ENCODE measurements at regions not wholly inside any gene's neighbourhood (a gene's known extent, or its start where the extent isn't known, plus 50 kb on each side); places are given as distances from the start of the nearest gene placed in this dataset.

DNA sequence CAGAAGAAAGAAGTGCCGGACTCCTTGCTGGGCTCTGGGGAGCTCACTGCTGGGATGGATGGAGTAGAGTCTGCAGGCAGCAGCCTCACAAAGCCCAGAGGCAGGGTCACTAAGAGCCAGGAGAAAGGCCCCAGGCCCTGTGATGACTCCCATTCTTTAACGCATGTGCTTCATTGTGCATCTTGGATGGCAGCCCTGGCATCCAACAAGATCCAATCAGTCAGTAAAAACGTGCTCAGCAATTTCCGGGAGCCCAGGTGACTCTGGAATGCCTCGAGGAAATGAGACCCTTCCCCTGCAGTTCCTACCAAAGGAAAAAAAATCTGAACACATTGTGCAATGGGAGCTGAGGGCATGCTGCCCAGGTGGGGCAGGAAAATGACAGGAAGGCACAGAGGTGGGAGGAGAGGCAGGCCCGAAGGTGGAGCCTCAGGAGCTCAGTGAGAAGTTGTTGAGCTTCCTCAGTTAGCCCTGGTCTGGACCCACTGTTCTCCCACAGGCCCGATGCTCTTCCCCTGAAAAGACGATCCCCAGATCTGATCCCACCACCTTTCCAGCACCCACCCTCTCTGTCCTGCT lies 60.7 kb upstream of the TMEM72 start:
- TF ChIP-seq, protein P1, sequence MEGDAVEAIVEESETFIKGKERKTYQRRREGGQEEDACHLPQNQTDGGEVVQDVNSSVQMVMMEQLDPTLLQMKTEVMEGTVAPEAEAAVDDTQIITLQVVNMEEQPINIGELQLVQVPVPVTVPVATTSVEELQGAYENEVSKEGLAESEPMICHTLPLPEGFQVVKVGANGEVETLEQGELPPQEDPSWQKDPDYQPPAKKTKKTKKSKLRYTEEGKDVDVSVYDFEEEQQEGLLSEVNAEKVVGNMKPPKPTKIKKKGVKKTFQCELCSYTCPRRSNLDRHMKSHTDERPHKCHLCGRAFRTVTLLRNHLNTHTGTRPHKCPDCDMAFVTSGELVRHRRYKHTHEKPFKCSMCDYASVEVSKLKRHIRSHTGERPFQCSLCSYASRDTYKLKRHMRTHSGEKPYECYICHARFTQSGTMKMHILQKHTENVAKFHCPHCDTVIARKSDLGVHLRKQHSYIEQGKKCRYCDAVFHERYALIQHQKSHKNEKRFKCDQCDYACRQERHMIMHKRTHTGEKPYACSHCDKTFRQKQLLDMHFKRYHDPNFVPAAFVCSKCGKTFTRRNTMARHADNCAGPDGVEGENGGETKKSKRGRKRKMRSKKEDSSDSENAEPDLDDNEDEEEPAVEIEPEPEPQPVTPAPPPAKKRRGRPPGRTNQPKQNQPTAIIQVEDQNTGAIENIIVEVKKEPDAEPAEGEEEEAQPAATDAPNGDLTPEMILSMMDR (IDR thresholded peaks at IDR 0.05 in 2 of 3, conservative IDR thresholded peaks at IDR 0.05 in 1 of 3; ENCODE audit: insufficient read depth in 2 of 3, low read depth in 1 of 3, low read length in 3 of 3), result no peak
- TF ChIP-seq AFF4 (CRISPR knock-in tag; IDR thresholded peaks at IDR 0.05), result no peak
- TF ChIP-seq HDAC6 (IDR thresholded peaks at IDR 0.05; ENCODE audit: low read depth, low read length), result no peak
- TF ChIP-seq, protein P2, sequence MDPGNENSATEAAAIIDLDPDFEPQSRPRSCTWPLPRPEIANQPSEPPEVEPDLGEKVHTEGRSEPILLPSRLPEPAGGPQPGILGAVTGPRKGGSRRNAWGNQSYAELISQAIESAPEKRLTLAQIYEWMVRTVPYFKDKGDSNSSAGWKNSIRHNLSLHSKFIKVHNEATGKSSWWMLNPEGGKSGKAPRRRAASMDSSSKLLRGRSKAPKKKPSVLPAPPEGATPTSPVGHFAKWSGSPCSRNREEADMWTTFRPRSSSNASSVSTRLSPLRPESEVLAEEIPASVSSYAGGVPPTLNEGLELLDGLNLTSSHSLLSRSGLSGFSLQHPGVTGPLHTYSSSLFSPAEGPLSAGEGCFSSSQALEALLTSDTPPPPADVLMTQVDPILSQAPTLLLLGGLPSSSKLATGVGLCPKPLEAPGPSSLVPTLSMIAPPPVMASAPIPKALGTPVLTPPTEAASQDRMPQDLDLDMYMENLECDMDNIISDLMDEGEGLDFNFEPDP (CRISPR knock-in tag; IDR thresholded peaks at IDR 0.05), result no peak
- TF ChIP-seq, protein P3, sequence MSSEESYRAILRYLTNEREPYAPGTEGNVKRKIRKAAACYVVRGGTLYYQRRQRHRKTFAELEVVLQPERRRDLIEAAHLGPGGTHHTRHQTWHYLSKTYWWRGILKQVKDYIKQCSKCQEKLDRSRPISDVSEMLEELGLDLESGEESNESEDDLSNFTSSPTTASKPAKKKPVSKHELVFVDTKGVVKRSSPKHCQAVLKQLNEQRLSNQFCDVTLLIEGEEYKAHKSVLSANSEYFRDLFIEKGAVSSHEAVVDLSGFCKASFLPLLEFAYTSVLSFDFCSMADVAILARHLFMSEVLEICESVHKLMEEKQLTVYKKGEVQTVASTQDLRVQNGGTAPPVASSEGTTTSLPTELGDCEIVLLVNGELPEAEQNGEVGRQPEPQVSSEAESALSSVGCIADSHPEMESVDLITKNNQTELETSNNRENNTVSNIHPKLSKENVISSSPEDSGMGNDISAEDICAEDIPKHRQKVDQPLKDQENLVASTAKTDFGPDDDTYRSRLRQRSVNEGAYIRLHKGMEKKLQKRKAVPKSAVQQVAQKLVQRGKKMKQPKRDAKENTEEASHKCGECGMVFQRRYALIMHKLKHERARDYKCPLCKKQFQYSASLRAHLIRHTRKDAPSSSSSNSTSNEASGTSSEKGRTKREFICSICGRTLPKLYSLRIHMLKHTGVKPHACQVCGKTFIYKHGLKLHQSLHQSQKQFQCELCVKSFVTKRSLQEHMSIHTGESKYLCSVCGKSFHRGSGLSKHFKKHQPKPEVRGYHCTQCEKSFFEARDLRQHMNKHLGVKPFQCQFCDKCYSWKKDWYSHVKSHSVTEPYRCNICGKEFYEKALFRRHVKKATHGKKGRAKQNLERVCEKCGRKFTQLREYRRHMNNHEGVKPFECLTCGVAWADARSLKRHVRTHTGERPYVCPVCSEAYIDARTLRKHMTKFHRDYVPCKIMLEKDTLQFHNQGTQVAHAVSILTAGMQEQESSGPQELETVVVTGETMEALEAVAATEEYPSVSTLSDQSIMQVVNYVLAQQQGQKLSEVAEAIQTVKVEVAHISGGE (CRISPR knock-in tag; IDR thresholded peaks at IDR 0.05), result no peak
- TF ChIP-seq RBM17 (IDR thresholded peaks at IDR 0.05; ENCODE audit: borderline replicate concordance, low read depth, low read length), result no peak
- no peak for TF ChIP-seq KDM1A (IDR thresholded peaks at IDR 0.05)
- no peak for TF ChIP-seq ZNF668 (CRISPR knock-in tag; IDR thresholded peaks at IDR 0.05)
- no peak for TF ChIP-seq KLF13 (tag; IDR thresholded peaks at IDR 0.05; ENCODE audit: borderline replicate concordance, low read depth)
- TF ChIP-seq SMARCA5 (IDR thresholded peaks at IDR 0.05), result no peak
- no peak for TF ChIP-seq ELF1 (tag; IDR thresholded peaks at IDR 0.05)
- TF ChIP-seq POLR2A (conservative IDR thresholded peaks at IDR 0.05), result no peak
- TF ChIP-seq TAF1 (IDR thresholded peaks at IDR 0.05; ENCODE audit: control insufficient read depth, extremely low read depth, insufficient read depth, low read length, severe bottlenecking), result no peak
- TF ChIP-seq PRPF4 (IDR thresholded peaks at IDR 0.05; ENCODE audit: insufficient read depth, low read depth, low read length, poor library complexity, severe bottlenecking), result no peak

Measured in K562 (cell line).